H1 (cell line): ENCODE measurements at regions not wholly inside any gene's neighbourhood (a gene's known extent, or its start where the extent isn't known, plus 50 kb on each side); places are given as distances from the start of the nearest gene placed in this dataset.

Source experiments
- CTCF ChIA-PET: fragments of 300-600 bp; sonication (Branson Sonifier 250); formaldehyde crosslinking; loops from one replicate; lab custom pipeline; 2021; ENCODE audit not compliant: partially characterized antibody; lab: Charles Lee
- POLR2A ChIA-PET: fragments of 300-600 bp; sonication (Branson Sonifier 250); formaldehyde crosslinking; loops from one replicate; lab custom pipeline; 2021; ENCODE audit warnings: inconsistent platforms; ENCODE audit not compliant: partially characterized antibody; lab: Charles Lee
- DNase-seq, 2 experiments: peaks; one replicate each; pipeline versions ENCODE4 v3.0.0 to v3.0.0-alpha.2; 2010 to 2022; ENCODE audit warnings: low spot score in 2 of 2, low read depth in 1 of 2, mixed read lengths in 1 of 2
- FAIRE-seq: peaks from 2 replicates; lab custom pipeline; 2011; peaks lifted over from hg19 to GRCh38; lab: Jason Lieb, UNC
- H2AFZ ChIP-seq: 2 replicates; pipeline ENCODE4 v1.8.1; 2012; ENCODE audit warnings: low read length, inconsistent platforms
- H2AK5ac ChIP-seq: 2 replicates; pipeline ENCODE4 v1.6.1; 2013; ENCODE audit warnings: low read depth, low read length
- H2BK120ac ChIP-seq: replicated peaks from 2 replicates; pipeline ENCODE3; 2013; ENCODE audit warnings: low read depth, low read length, inconsistent platforms
- H2BK12ac ChIP-seq: 2 replicates; pipeline ENCODE4 v1.6.1; 2013; ENCODE audit warnings: low read depth, low read length
- H2BK15ac ChIP-seq: 2 replicates; pipeline ENCODE4 v1.6.1; 2013; ENCODE audit warnings: low read length
- H2BK20ac ChIP-seq: 2 replicates; pipeline ENCODE4 v1.6.1; 2013; ENCODE audit warnings: low read length
- H2BK5ac ChIP-seq: 2 replicates; pipeline ENCODE4 v1.6.1; 2013; ENCODE audit warnings: low read depth, low read length
- H3K14ac ChIP-seq: 2 replicates; pipeline ENCODE4 v1.6.1; 2013; ENCODE audit warnings: inconsistent platforms; ENCODE audit not compliant: insufficient read length
- H3K18ac ChIP-seq: 2 replicates; pipeline ENCODE4 v1.6.1; 2013; ENCODE audit warnings: low read length; ENCODE audit errors: extremely low read depth
- H3K23ac ChIP-seq: 2 replicates; pipeline ENCODE4 v1.6.1; 2013; ENCODE audit warnings: inconsistent platforms; ENCODE audit not compliant: insufficient read length
- H3K23me2 ChIP-seq: 2 replicates; pipeline ENCODE4 v1.6.1; 2013; ENCODE audit warnings: low read depth, low read length
- H3K27ac ChIP-seq: 2 replicates; pipeline ENCODE4 v1.6.1; 2011; ENCODE audit warnings: low read depth, low read length, inconsistent platforms
- H3K27me3 ChIP-seq, 4 experiments: replicated peaks in 1 of 4; 1 replicate in 1 of 4; 2 replicates in 3 of 4; pipeline versions ENCODE4 v1.6.1 to v1.8.1; 2011 to 2013; ENCODE audit warnings: low read length in 3 of 4, mild to moderate bottlenecking in 3 of 4, inconsistent platforms in 2 of 4, mixed read lengths in 2 of 4, moderate library complexity in 1 of 4; ENCODE audit not compliant: control insufficient read depth in 3 of 4, insufficient read depth in 3 of 4; ENCODE audit errors: extremely low read depth in 1 of 4
- H3K36me3 ChIP-seq, 4 experiments: 2 replicates each; pipeline versions ENCODE4 v1.6.1 to v1.8.1; 2011 to 2013; ENCODE audit warnings: mild to moderate bottlenecking in 4 of 4, low read length in 3 of 4, moderate library complexity in 2 of 4, control low read depth in 1 of 4, inconsistent platforms in 1 of 4; ENCODE audit not compliant: insufficient read depth in 4 of 4, control insufficient read depth in 2 of 4
- H3K4ac ChIP-seq: replicated peaks from 2 replicates; pipeline ENCODE3; 2013; ENCODE audit warnings: low read length, low read depth, mixed read lengths, inconsistent platforms; ENCODE audit not compliant: insufficient read length
- H3K4me1 ChIP-seq, 4 experiments: replicated peaks in 1 of 4; 1 replicate in 1 of 4; 2 replicates in 3 of 4; pipeline versions ENCODE4 v1.6.1 to v1.8.1; 2011 to 2013; ENCODE audit warnings: low read length in 3 of 4, inconsistent platforms in 2 of 4, mixed read lengths in 1 of 4; ENCODE audit not compliant: insufficient read depth in 4 of 4, control insufficient read depth in 3 of 4
- H3K4me2 ChIP-seq, 2 experiments: 2 replicates each; pipeline versions ENCODE4 v1.6.1 to v1.8.1; 2011 to 2013; ENCODE audit warnings: low read depth in 2 of 2, low read length in 2 of 2, control low read depth in 1 of 2, inconsistent platforms in 1 of 2, mild to moderate bottlenecking in 1 of 2; ENCODE audit not compliant: insufficient read depth in 1 of 2
- H3K4me3 ChIP-seq, 4 experiments: fragments of 200-600, 300-600 bp in 1 of 4; sonication (generic), shearing (Covaris generic), sonication (Bioruptor Twin) in 1 of 4; 2 replicates each; pipeline versions ENCODE4 v1.5.1 to v1.8.1; 2011 to 2016; ENCODE audit warnings: low read length in 4 of 4, low read depth in 3 of 4, control low read depth in 2 of 4, inconsistent platforms in 2 of 4, mild to moderate bottlenecking in 2 of 4, mixed read lengths in 1 of 4, moderate library complexity in 1 of 4; ENCODE audit not compliant: insufficient read depth in 2 of 4; ENCODE audit errors: extremely low read depth in 1 of 4
- H3K56ac ChIP-seq: replicated peaks from 2 replicates; pipeline ENCODE3; 2013; ENCODE audit warnings: low read depth, mild to moderate bottlenecking, mixed read lengths, low read length, inconsistent platforms; ENCODE audit not compliant: insufficient read length
- H3K79me1 ChIP-seq: 2 replicates; pipeline ENCODE4 v1.6.1; 2013; ENCODE audit warnings: low read depth, low read length, control low read depth
- H3K79me2 ChIP-seq, 2 experiments: 2 replicates each; pipeline versions ENCODE4 v1.6.1 to v1.8.1; 2012 to 2013; ENCODE audit warnings: low read length in 2 of 2, mild to moderate bottlenecking in 2 of 2, inconsistent platforms in 1 of 2; ENCODE audit not compliant: insufficient read depth in 2 of 2, control insufficient read depth in 1 of 2
- H3K9ac ChIP-seq, 4 experiments: replicated peaks in 1 of 4; 1 replicate in 1 of 4; 2 replicates in 3 of 4; pipeline versions ENCODE4 v1.6.1 to v1.8.1; 2011 to 2013; ENCODE audit warnings: low read depth in 3 of 4, low read length in 3 of 4, control low read depth in 2 of 4, mild to moderate bottlenecking in 2 of 4, moderate library complexity in 2 of 4, inconsistent platforms in 1 of 4; ENCODE audit errors: extremely low read depth in 1 of 4
- H3K9me3 ChIP-seq, 2 experiments: 2 replicates each; pipeline versions ENCODE4 v1.6.1 to v1.8.1; 2012 to 2013; ENCODE audit warnings: mild to moderate bottlenecking in 2 of 2, moderate library complexity in 2 of 2, control low read depth in 1 of 2, inconsistent platforms in 1 of 2, low read depth in 1 of 2, low read length in 1 of 2, mixed read lengths in 1 of 2; ENCODE audit not compliant: insufficient read depth in 2 of 2
- H4K20me1 ChIP-seq, 2 experiments: replicated peaks in 1 of 2; 2 replicates each; pipeline versions ENCODE3 to v1.8.1; 2011 to 2013; ENCODE audit warnings: inconsistent platforms in 2 of 2, low read length in 2 of 2, mild to moderate bottlenecking in 1 of 2; ENCODE audit not compliant: insufficient read depth in 2 of 2, control insufficient read depth in 1 of 2
- H4K5ac ChIP-seq: 2 replicates; pipeline ENCODE4 v1.6.1; 2013; ENCODE audit warnings: low read length, low read depth, mixed read lengths, inconsistent platforms; ENCODE audit not compliant: insufficient read length
- H4K8ac ChIP-seq: 2 replicates; pipeline ENCODE4 v1.8.0; 2013; ENCODE audit warnings: mild to moderate bottlenecking, moderate library complexity, low read length, inconsistent platforms; ENCODE audit not compliant: insufficient read depth; ENCODE audit errors: extremely low read depth
- H4K91ac ChIP-seq: replicated peaks from 2 replicates; pipeline ENCODE3; 2013; ENCODE audit warnings: low read length, mixed read lengths, inconsistent platforms; ENCODE audit not compliant: insufficient read length
- CREB1 ChIP-seq: IDR thresholded peaks from 2 replicates; pipeline ENCODE4 v1.6.1; 2012; ENCODE audit warnings: inconsistent platforms
- CTBP2 ChIP-seq: IDR thresholded peaks from 2 replicates; pipeline ENCODE4 v1.7.0; 2011; ENCODE audit warnings: borderline replicate concordance, mild to moderate bottlenecking, moderate library complexity, mixed read lengths, low read length; ENCODE audit not compliant: insufficient read depth, insufficient read length
- HDAC6 ChIP-seq: IDR thresholded peaks from one replicate; pipeline ENCODE4 v1.7.1; 2012; ENCODE audit warnings: low read depth, mild to moderate bottlenecking, inconsistent platforms, low read length, moderate library complexity
- JUN ChIP-seq: IDR thresholded peaks from 2 replicates; pipeline ENCODE4 v1.6.1; 2011; ENCODE audit warnings: low read depth, mild to moderate bottlenecking, improper control_type of control experiment, low read length
- POLR2AphosphoS5 ChIP-seq: IDR thresholded peaks from 2 replicates; pipeline ENCODE4 v1.6.1; 2011; ENCODE audit warnings: low read depth, low read length
- RBBP5 ChIP-seq: IDR thresholded peaks from 2 replicates; pipeline ENCODE4 v1.7.1; 2012; ENCODE audit warnings: low read depth, mild to moderate bottlenecking, inconsistent platforms, low read length, moderate library complexity, borderline replicate concordance
- RXRA ChIP-seq: IDR thresholded peaks from 2 replicates; pipeline ENCODE4 v1.6.1; 2011; ENCODE audit warnings: low read depth, mild to moderate bottlenecking, low read length, moderate library complexity; ENCODE audit not compliant: insufficient read depth
- SIN3A ChIP-seq, 2 experiments: IDR thresholded peaks in 1 of 2; conservative IDR thresholded peaks in 1 of 2; 2 replicates each; pipeline ENCODE4 v1.6.1; 2011 to 2012; ENCODE audit warnings: low read length in 2 of 2, improper control_type of control experiment in 1 of 2, low read depth in 1 of 2, mild to moderate bottlenecking in 1 of 2
- SP1 ChIP-seq: IDR thresholded peaks from 2 replicates; pipeline ENCODE4 v1.6.1; 2011; ENCODE audit warnings: low read depth, low read length
- SP2 ChIP-seq: IDR thresholded peaks from 2 replicates; pipeline ENCODE4 v1.6.1; 2012; ENCODE audit warnings: mild to moderate bottlenecking, low read length, inconsistent platforms
- SRF ChIP-seq: IDR thresholded peaks from 2 replicates; pipeline ENCODE4 v1.6.1; 2011; ENCODE audit warnings: mild to moderate bottlenecking, low read depth, low read length, moderate library complexity
- TCF12 ChIP-seq: IDR thresholded peaks from 2 replicates; pipeline ENCODE4 v1.6.1; 2011; ENCODE audit warnings: low read depth, mild to moderate bottlenecking, low read length
- TEAD4 ChIP-seq: IDR thresholded peaks from 2 replicates; pipeline ENCODE4 v1.6.1; 2012; ENCODE audit warnings: low read depth, low read length, inconsistent platforms, mixed read lengths
- YY1 ChIP-seq: IDR thresholded peaks from 2 replicates; pipeline ENCODE4 v1.6.1; 2011; ENCODE audit warnings: low read depth, mild to moderate bottlenecking, low read length
- WGBS, 2 experiments: shearing (Covaris generic) in 1 of 2; methylation state at CpG; one replicate each; pipeline versions ENCODE4 v1.1.6 to v1.1.7; 2013 to 2015; ENCODE audit warnings: low lambda C conversion rate in 2 of 2, mixed read lengths in 2 of 2, inconsistent platforms in 1 of 2, low coverage in 1 of 2, missing lambda C conversion rate in 1 of 2; ENCODE audit not compliant: insufficient replicate concordance in 2 of 2, insufficient coverage in 1 of 2, insufficient read length in 1 of 2; ENCODE audit errors: extremely low coverage in 1 of 2, missing lambda C conversion rate in 1 of 2; 5-methylcytosine and 5-hydroxymethylcytosine counted together
- TF ChIP-seq, protein P1 (sequence below): IDR thresholded peaks from 2 replicates; pipeline ENCODE4 v1.6.1; 2012; ENCODE audit warnings: inconsistent platforms

DNA sequence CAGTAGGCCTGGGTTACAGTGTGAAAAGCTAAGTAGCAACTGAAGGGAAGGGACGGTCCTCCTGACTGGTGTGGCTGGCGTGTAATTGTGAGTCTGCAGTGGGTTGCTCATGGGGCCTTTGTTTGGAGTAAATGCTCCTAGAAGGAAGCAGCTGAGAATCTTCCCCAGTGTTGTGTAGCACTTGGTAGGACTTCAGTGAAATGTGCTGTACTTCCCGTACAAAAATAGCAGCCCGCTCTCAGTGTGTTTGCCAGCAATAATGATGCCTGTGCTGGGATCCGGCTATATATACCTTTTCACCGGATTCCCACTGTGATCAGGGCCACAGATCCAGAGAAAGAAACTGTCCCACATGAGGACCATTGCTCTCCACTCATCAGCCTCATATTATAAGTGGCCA is 175.7 kb upstream of the NTM start:
- Histone ChIP-seq H2BK120ac (no peak overlapping the region), H4K91ac (no peak overlapping the region), H3K27me3 (peaks cover 0 to 2% (median 0%) of the 10 kb centered on the region in 4 experiments; a peak in 1 of 7 replicates), H3K9me3 (no peaks in the 10 kb centered on the region), H3K4ac (no peak overlapping the region), H3K36me3 (no peaks in the 10 kb centered on the region), H2BK12ac (no peak overlapping the region), H3K79me1 (no peaks in the 10 kb centered on the region), H4K8ac (no peak overlapping the region), H2AFZ (no peak overlapping the region), H2BK20ac (no peak overlapping the region), H2BK15ac (no peak overlapping the region), H3K4me1 (no peaks in the 10 kb centered on the region; a peak in 1 of 7 replicates), H4K20me1 (no peaks in the 10 kb centered on the region), H3K4me2 (no peak overlapping the region), H3K79me2 (no peaks in the 10 kb centered on the region), H3K4me3 (no peak overlapping the region), H3K14ac (no peak overlapping the region), H2BK5ac (no peak overlapping the region), H3K27ac (no peak overlapping the region), H3K23ac (no peak overlapping the region), H3K18ac (no peak overlapping the region), H3K9ac (no peak overlapping the region), H4K5ac (no peak overlapping the region), H3K56ac (no peak overlapping the region), H2AK5ac (no peak overlapping the region), H3K23me2 (no peaks in the 10 kb centered on the region)
- 88% methylated on average over 6 of the region's 6 CpGs; no CpG with 5 or more reads in 1 of the 2 experiments for WGBS, 2 experiments
- CTCF ChIA-PET = interaction anchor here (1.1 to 1.7 kb wide), 3 partner anchors 11 to 103 kb away, joined by 3 to 6 read pairs (median 5); no protein-coding TSS in a partner anchor
- POLR2A ChIA-PET = interaction anchor here (1.2 kb wide), 2 partner anchors 16 to 23 kb away, joined by 3 read pairs; no protein-coding TSS in a partner anchor
- DNase-seq (no peak), FAIRE-seq (no peak)
- TF ChIP-seq HDAC6 = no peak
- TF ChIP-seq TEAD4 = no peak
- TF ChIP-seq SP2 = no peak
- TF ChIP-seq CREB1 = no peak
- no peak for TF ChIP-seq RXRA
- TF ChIP-seq YY1 = no peak
- TF ChIP-seq SIN3A (conservative IDR thresholded peaks at IDR 0.05 in 1 of 2, IDR thresholded peaks at IDR 0.05 in 1 of 2; ENCODE audit: low read depth in 1 of 2, low read length in 2 of 2) = no peak
- no peak for TF ChIP-seq CTBP2
- TF ChIP-seq, protein P1, sequence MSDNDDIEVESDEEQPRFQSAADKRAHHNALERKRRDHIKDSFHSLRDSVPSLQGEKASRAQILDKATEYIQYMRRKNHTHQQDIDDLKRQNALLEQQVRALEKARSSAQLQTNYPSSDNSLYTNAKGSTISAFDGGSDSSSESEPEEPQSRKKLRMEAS = no peak
- no peak for TF ChIP-seq RBBP5
- TF ChIP-seq SRF = no peak
- no peak for TF ChIP-seq SP1
- TF ChIP-seq JUN = no peak
- no peak for TF ChIP-seq POLR2AphosphoS5
- no peak for TF ChIP-seq TCF12
